HUES6 (cell line): ENCODE measurements at regions not wholly inside any gene's neighbourhood (a gene's known extent, or its start where the extent isn't known, plus 50 kb on each side); places are given as distances from the start of the nearest gene placed in this dataset.
"Not testable (repeated sequence)": the region's sequence is repeated elsewhere in the genome, so short reads cannot be mapped to it uniquely, and the experiment has no call there.

Experiments used
- H3K27ac ChIP-seq: 2 replicates; pipeline ENCODE4 v1.7.0; 2013; ENCODE audit warnings: low read depth, mild to moderate bottlenecking, low read length, inconsistent platforms
- H3K27me3 ChIP-seq: 2 replicates; pipeline ENCODE4 v1.6.1; 2013; ENCODE audit warnings: low read length; ENCODE audit not compliant: control insufficient read depth, insufficient read depth
- H3K36me3 ChIP-seq: 2 replicates; pipeline ENCODE4 v1.6.1; 2013; ENCODE audit warnings: low read length; ENCODE audit not compliant: control insufficient read depth, insufficient read depth
- H3K4me1 ChIP-seq: 2 replicates; pipeline ENCODE4 v1.6.1; 2013; ENCODE audit warnings: low read length; ENCODE audit not compliant: control insufficient read depth, insufficient read depth
- H3K4me3 ChIP-seq: 2 replicates; pipeline ENCODE4 v1.5.1; 2013; ENCODE audit warnings: low read depth, low read length
- H3K9ac ChIP-seq: one replicate; pipeline ENCODE4 v1.6.1; 2013; ENCODE audit warnings: mild to moderate bottlenecking, low read length
- H3K9me3 ChIP-seq: 2 replicates; pipeline ENCODE4 v1.6.1; 2013; ENCODE audit warnings: low read depth, low read length; ENCODE audit not compliant: control insufficient read depth, insufficient read depth

DNA sequence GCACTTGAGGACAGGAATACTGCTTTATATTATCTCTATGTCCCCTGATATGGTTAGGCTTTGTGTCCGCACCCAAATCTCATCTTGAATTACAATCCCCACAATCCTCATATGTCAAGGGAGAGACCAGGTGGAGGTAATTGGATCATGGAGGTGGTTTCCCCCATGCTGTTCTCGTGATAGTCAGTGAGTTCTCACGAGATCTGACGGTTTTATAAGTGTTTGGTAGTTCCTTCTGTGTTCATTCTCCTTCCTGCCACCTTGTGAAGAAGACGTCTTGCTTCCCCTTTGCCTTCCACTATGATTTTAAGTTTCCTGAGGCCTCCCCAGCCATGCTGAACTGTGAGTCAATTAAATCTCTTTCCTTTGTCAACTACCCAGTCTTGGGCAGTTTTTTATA lies 51.7 kb upstream of the MDGA1 start:
- H3K27me3 ChIP-seq, H3K4me3 ChIP-seq: not testable (repeated sequence)

DNA sequence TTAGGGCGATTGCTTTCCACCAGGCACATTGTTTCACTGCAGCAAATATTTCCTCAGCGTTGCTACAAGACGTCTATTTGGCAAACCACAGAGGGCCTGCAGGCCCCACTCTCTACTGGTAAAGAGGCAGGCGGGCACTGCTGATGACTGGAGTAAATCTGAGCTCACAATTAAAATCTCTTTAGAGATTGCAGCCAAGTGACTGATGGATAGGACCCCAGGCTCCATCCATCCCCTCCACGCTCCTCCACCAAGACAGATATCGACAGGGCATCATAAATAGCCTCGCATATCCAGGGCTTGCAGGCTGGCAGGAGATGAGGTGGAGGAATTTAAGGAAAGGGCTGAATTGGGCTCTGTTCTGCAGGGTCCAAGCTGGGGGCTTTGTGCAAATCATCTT lies 50.4 kb upstream of the MDGA1 start:
- no peaks in the 10 kb centered on the region for H3K9me3 ChIP-seq
- H3K9ac ChIP-seq, result no peak overlapping the region
- H3K27ac ChIP-seq, result no peak overlapping the region
- peaks cover 15% of the 10 kb centered on the region; the same call in 1 of the 2 replicates for H3K4me1 ChIP-seq
- no peak overlapping the region for H3K4me3 ChIP-seq
- H3K27me3 ChIP-seq, result peaks cover 14% of the 10 kb centered on the region
- H3K36me3 ChIP-seq, result no peaks in the 10 kb centered on the region

More for the DNA sequence above, 51.7 kb upstream of the MDGA1 start:
- H3K9me3 ChIP-seq, H3K9ac ChIP-seq, H3K36me3 ChIP-seq, H3K27ac ChIP-seq: not testable (repeated sequence)
- peaks cover 15% of the 10 kb centered on the region; the same call in 1 of the 2 replicates for H3K4me1 ChIP-seq
